H1 (cell line): ENCODE measurements at regions not wholly inside any gene's neighbourhood (a gene's known extent, or its start where the extent isn't known, plus 50 kb on each side); places are given as distances from the start of the nearest gene placed in this dataset.

ENCODE experiments used
- CREB1 ChIP-seq: IDR thresholded peaks from 2 replicates; pipeline ENCODE4 v1.6.1; 2012; ENCODE audit warnings: inconsistent platforms
- CTCF ChIP-seq, 3 experiments: IDR thresholded peaks; 1 replicate in 2 of 3; 2 replicates in 1 of 3; pipeline versions ENCODE4 v1.5.1 to v1.6.1; 2011; ENCODE audit warnings: low read length in 3 of 3, mild to moderate bottlenecking in 3 of 3, inconsistent platforms in 2 of 3, low read depth in 1 of 3, moderate library complexity in 1 of 3; ENCODE audit not compliant: insufficient read depth in 1 of 3; ENCODE audit errors: control extremely low read depth in 1 of 3
- EP300 ChIP-seq, 2 experiments: IDR thresholded peaks; 1 replicate in 1 of 2; 2 replicates in 1 of 2; pipeline ENCODE4 v1.6.1; 2011 to 2012; ENCODE audit warnings: low read depth in 2 of 2, low read length in 2 of 2, mild to moderate bottlenecking in 2 of 2, borderline replicate concordance in 1 of 2, inconsistent platforms in 1 of 2, moderate library complexity in 1 of 2
- GABPA ChIP-seq: IDR thresholded peaks from 2 replicates; pipeline ENCODE4 v1.6.1; 2011; ENCODE audit warnings: mild to moderate bottlenecking, low read length, moderate library complexity, borderline replicate concordance; ENCODE audit not compliant: insufficient read depth
- GTF2F1 ChIP-seq: IDR thresholded peaks from 2 replicates; pipeline ENCODE4 v1.6.1; 2012; ENCODE audit warnings: low read depth, low read length, improper control_type of control experiment, borderline replicate concordance
- PHF8 ChIP-seq: fragments of 200-600 bp; sonication (generic); conservative IDR thresholded peaks from 2 replicates; pipeline ENCODE4 v1.7.1; 2012; ENCODE audit warnings: low read depth, mild to moderate bottlenecking, inconsistent platforms, low read length, moderate library complexity
- POLR2A ChIP-seq, 2 experiments: IDR thresholded peaks; 1 replicate in 1 of 2; 2 replicates in 1 of 2; pipeline ENCODE4 v1.6.1; 2011; ENCODE audit warnings: low read depth in 2 of 2, low read length in 2 of 2, mild to moderate bottlenecking in 2 of 2; ENCODE audit errors: control extremely low read depth in 1 of 2
- SAP30 ChIP-seq: fragments of 300-600 bp; sonication (generic); IDR thresholded peaks from 2 replicates; pipeline ENCODE4 v1.7.1; 2012; ENCODE audit warnings: low read length, moderate library complexity, mild to moderate bottlenecking, inconsistent platforms; ENCODE audit not compliant: insufficient read depth, insufficient replicate concordance
- SIN3A ChIP-seq, 2 experiments: IDR thresholded peaks in 1 of 2; conservative IDR thresholded peaks in 1 of 2; 2 replicates each; pipeline ENCODE4 v1.6.1; 2011 to 2012; ENCODE audit warnings: low read length in 2 of 2, improper control_type of control experiment in 1 of 2, low read depth in 1 of 2, mild to moderate bottlenecking in 1 of 2
- SP1 ChIP-seq: IDR thresholded peaks from 2 replicates; pipeline ENCODE4 v1.6.1; 2011; ENCODE audit warnings: low read depth, low read length
- USF2 ChIP-seq: IDR thresholded peaks from 2 replicates; pipeline ENCODE4 v1.6.1; 2011; ENCODE audit warnings: low read length, improper control_type of control experiment

DNA sequence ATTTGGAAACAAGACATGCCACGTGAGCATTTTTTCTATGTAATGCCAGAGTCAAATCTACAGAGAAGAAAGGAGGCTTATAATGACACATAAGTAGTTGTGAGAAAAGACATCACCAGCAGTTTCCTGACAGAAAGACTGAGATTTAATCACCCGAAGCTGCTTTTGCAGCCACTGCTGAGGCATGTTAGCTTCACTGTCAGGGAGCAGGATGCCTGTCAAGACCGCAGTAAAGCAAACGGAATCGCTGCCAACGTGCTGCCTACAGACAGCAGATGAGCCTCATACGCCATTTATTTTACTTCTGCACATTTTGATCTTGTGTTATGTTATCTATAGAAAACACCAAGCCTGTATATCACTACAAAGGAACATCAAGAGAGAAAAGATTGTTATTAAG lies 68.7 kb upstream of the NDST3 start:
- TF ChIP-seq CTCF (IDR thresholded peaks at IDR 0.05; ENCODE audit: control extremely low read depth in 1 of 3, insufficient read depth in 1 of 3, low read depth in 1 of 3, low read length in 3 of 3), result no peak
- TF ChIP-seq SP1, result no peak
- no peak for TF ChIP-seq USF2
- TF ChIP-seq SIN3A (conservative IDR thresholded peaks at IDR 0.05 in 1 of 2, IDR thresholded peaks at IDR 0.05 in 1 of 2; ENCODE audit: low read depth in 1 of 2, low read length in 2 of 2), result no peak
- TF ChIP-seq CREB1, result no peak
- TF ChIP-seq POLR2A (IDR thresholded peaks at IDR 0.05; ENCODE audit: control extremely low read depth in 1 of 2, low read depth in 2 of 2, low read length in 2 of 2), result no peak
- TF ChIP-seq GABPA, result no peak
- no peak for TF ChIP-seq SAP30
- no peak for TF ChIP-seq GTF2F1
- no peak for TF ChIP-seq PHF8
- no peak for TF ChIP-seq EP300 (IDR thresholded peaks at IDR 0.05; ENCODE audit: borderline replicate concordance in 1 of 2, low read depth in 2 of 2, low read length in 2 of 2)
